Progenitor cell of endocrine pancreas (in vitro differentiated cells): ENCODE measurements at regions not wholly inside any gene's neighbourhood (a gene's known extent, or its start where the extent isn't known, plus 50 kb on each side); places are given as distances from the start of the nearest gene placed in this dataset.

Experiments used
- DNase-seq: peaks from one replicate; pipeline ENCODE4 v3.0.0; 2021; ENCODE audit warnings: low spot score; ENCODE audit not compliant: unreplicated experiment
- H3K27ac Mint-ChIP-seq: 2 replicates; pipeline ENCODE4 v1.8.0; 2021; ENCODE audit warnings: mild to moderate bottlenecking, moderate library complexity, mixed read lengths
- H3K27me3 Mint-ChIP-seq: 2 replicates; pipeline ENCODE4 v1.8.0; 2021; ENCODE audit warnings: mixed read lengths
- H3K36me3 Mint-ChIP-seq: 2 replicates; pipeline ENCODE4 v1.8.0; 2022; ENCODE audit warnings: mixed read lengths; ENCODE audit not compliant: insufficient read depth
- H3K4me1 Mint-ChIP-seq: 2 replicates; pipeline ENCODE4 v1.8.0; 2021; ENCODE audit warnings: low read depth, mixed read lengths
- H3K4me3 Mint-ChIP-seq: 2 replicates; pipeline ENCODE4 v1.8.0; 2021; ENCODE audit warnings: low read depth, mild to moderate bottlenecking, moderate library complexity, mixed read lengths
- H3K9me3 Mint-ChIP-seq: 2 replicates; pipeline ENCODE4 v1.8.0; 2021; ENCODE audit warnings: low read depth, mixed read lengths
- CTCF ChIP-seq: fragments of 200-600 bp; sonication (generic); IDR thresholded peaks from one replicate; pipeline ENCODE4 v1.5.0; 2021; ENCODE audit warnings: antibody characterized with exemption, mild to moderate bottlenecking; ENCODE audit not compliant: unreplicated experiment

- H3K27ac Mint-ChIP-seq, result no peak overlapping the region
- no peaks in the 10 kb centered on the region for H3K9me3 Mint-ChIP-seq
- no peaks in the 10 kb centered on the region for H3K27me3 Mint-ChIP-seq
- TF ChIP-seq CTCF, result no peak
- DNase-seq, result no peak
- H3K4me3 Mint-ChIP-seq, result no peak overlapping the region
- H3K4me1 Mint-ChIP-seq, result peaks cover 4% of the 10 kb centered on the region
- no peaks in the 10 kb centered on the region for H3K36me3 Mint-ChIP-seq
These were observed 76.9 kb upstream of the ADAMTSL1 start for GRCh38 chr9:18397076-18397475.

- Mint-ChIP-seq H3K4me3 (no peak overlapping the region), H3K27ac (no peak overlapping the region), H3K36me3 (no peaks in the 10 kb centered on the region), H3K4me1 (peaks cover 4% of the 10 kb centered on the region), H3K27me3 (no peaks in the 10 kb centered on the region), H3K9me3 (no peaks in the 10 kb centered on the region)
- TF ChIP-seq CTCF, result no peak
- DNase-seq, result no peak
These were observed 75.9 kb upstream of the ADAMTSL1 start for GRCh38 chr9:18398038-18398437.

- H3K9me3 Mint-ChIP-seq, result no peaks in the 10 kb centered on the region
- H3K4me3 Mint-ChIP-seq, result no peak overlapping the region
- no peak for TF ChIP-seq CTCF
- H3K27ac Mint-ChIP-seq, result no peak overlapping the region
- H3K27me3 Mint-ChIP-seq, result no peaks in the 10 kb centered on the region
- no peak for DNase-seq
- no peaks in the 10 kb centered on the region for H3K4me1 Mint-ChIP-seq
- H3K36me3 Mint-ChIP-seq, result no peaks in the 10 kb centered on the region
These were observed 69.4 kb upstream of the ADAMTSL1 start for GRCh38 chr9:18404434-18405029.

GRCh38 chr9:18405240-18405639 is 68.7 kb upstream of the ADAMTSL1 start:
- Mint-ChIP-seq H3K9me3 (no peaks in the 10 kb centered on the region), H3K4me3 (no peak overlapping the region), H3K36me3 (no peaks in the 10 kb centered on the region), H3K27ac (no peak overlapping the region), H3K4me1 (no peaks in the 10 kb centered on the region), H3K27me3 (no peaks in the 10 kb centered on the region)
- TF ChIP-seq CTCF, result no peak
- no peak for DNase-seq

GRCh38 chr9:18410983-18411382 is 63.0 kb upstream of the ADAMTSL1 start:
- Mint-ChIP-seq H3K9me3 (no peaks in the 10 kb centered on the region), H3K4me3 (no peak overlapping the region), H3K27me3 (no peaks in the 10 kb centered on the region), H3K36me3 (no peaks in the 10 kb centered on the region), H3K4me1 (no peaks in the 10 kb centered on the region), H3K27ac (no peak overlapping the region)
- TF ChIP-seq CTCF, result no peak
- DNase-seq, result no peak
